GM12865 (cell line): ENCODE measurements at regions not wholly inside any gene's neighbourhood (a gene's known extent, or its start where the extent isn't known, plus 50 kb on each side); places are given as distances from the start of the nearest gene placed in this dataset.

Experiments used
- DNase-seq: peaks from one replicate; pipeline ENCODE4 v3.0.0; 2010; ENCODE audit warnings: low read depth
- H3K4me3 ChIP-seq: 2 replicates; pipeline ENCODE4 v1.5.1; 2011; ENCODE audit warnings: mild to moderate bottlenecking, low read depth, low read length, control low read depth
- CTCF ChIP-seq: IDR thresholded peaks from 2 replicates; pipeline ENCODE4 v1.5.1; 2011; ENCODE audit warnings: low read length, control low read depth, low read depth, inconsistent platforms; ENCODE audit not compliant: insufficient read depth; ENCODE audit errors: missing control alignments

GRCh38 chr3:67979342-67979741, 324.9 kb upstream of the SUCLG2 start:
- H3K4me3 ChIP-seq, result no peak overlapping the region
- DNase-seq, result no peak
- TF ChIP-seq CTCF, result no peak

- no peak for TF ChIP-seq CTCF
- H3K4me3 ChIP-seq, result no peak overlapping the region
- no peak for DNase-seq
These were observed 323.4 kb upstream of the SUCLG2 start for GRCh38 chr3:67977762-67978161.

- no peak overlapping the region for H3K4me3 ChIP-seq
- no peak for TF ChIP-seq CTCF
- DNase-seq, result no peak
These were observed 322.3 kb upstream of the SUCLG2 start for GRCh38 chr3:67976663-67977062.

- TF ChIP-seq CTCF, result no peak
- no peak for DNase-seq
These were observed 310.2 kb upstream of the SUCLG2 start for GRCh38 chr3:67964596-67964995.

GRCh38 chr3:67957268-67957667, 302.9 kb upstream of the SUCLG2 start:
- TF ChIP-seq CTCF, result no peak

More at GRCh38 chr3:67964596-67964995, 310.2 kb upstream of the SUCLG2 start:
- no peak overlapping the region for H3K4me3 ChIP-seq

GRCh38 chr3:67947808-67948508, 293.5 kb upstream of the SUCLG2 start:
- H3K4me3 ChIP-seq, result no peak overlapping the region
- peak; percentile 5 for DNase-seq
- TF ChIP-seq CTCF, result no peak

More at GRCh38 chr3:67957268-67957667, 302.9 kb upstream of the SUCLG2 start:
- no peak overlapping the region for H3K4me3 ChIP-seq
- DNase-seq, result no peak

- no peak for DNase-seq
- TF ChIP-seq CTCF, result no peak
- no peak overlapping the region for H3K4me3 ChIP-seq
These were observed 292.0 kb upstream of the SUCLG2 start for GRCh38 chr3:67946436-67946835.
